ENCODE measurements at regions not wholly inside any gene's neighbourhood (a gene's known extent, or its start where the extent isn't known, plus 50 kb on each side); places are given as distances from the start of the nearest gene placed in this dataset.

DNA sequence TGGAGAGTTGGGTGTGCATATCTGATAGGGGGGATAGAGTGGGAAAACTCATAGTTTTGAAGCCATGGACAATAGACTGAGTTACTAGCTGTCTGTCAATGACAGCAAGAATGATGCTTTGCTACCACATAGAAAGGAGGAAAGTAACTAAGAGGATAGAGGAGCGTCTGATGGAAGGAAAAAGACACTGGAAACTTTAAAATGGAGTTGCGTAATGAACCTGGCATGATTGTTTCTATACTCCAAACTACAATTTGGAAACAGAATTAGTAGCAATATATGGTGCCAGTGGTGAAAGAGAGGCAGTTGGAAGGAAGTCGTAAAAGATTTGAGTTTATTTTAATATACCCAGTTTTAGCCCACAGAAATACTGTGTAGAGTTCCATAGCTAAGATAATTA is 163.6 kb downstream of the TUSC7 start:
- Mint-ChIP-seq H3K27ac (no peak overlapping the region), H3K27me3 (ENCODE audit: insufficient read depth) (no peaks in the 10 kb centered on the region), H3K4me1 (no peaks in the 10 kb centered on the region), H3K9me3 (peaks cover 2% of the 10 kb centered on the region), H3K4me3 (no peak overlapping the region), H3K36me3 (ENCODE audit: low read depth) (no peaks in the 10 kb centered on the region)
- H3K36me3 ChIP-seq (ENCODE audit: control insufficient read depth, insufficient read depth, low read length): no peaks in the 10 kb centered on the region
- no peaks in the 10 kb centered on the region for H3K27me3 ChIP-seq (ENCODE audit: control insufficient read depth, insufficient read depth, low read length, poor library complexity, severe bottlenecking)
- no peak for DNase-seq
- TF ChIP-seq, protein P1, sequence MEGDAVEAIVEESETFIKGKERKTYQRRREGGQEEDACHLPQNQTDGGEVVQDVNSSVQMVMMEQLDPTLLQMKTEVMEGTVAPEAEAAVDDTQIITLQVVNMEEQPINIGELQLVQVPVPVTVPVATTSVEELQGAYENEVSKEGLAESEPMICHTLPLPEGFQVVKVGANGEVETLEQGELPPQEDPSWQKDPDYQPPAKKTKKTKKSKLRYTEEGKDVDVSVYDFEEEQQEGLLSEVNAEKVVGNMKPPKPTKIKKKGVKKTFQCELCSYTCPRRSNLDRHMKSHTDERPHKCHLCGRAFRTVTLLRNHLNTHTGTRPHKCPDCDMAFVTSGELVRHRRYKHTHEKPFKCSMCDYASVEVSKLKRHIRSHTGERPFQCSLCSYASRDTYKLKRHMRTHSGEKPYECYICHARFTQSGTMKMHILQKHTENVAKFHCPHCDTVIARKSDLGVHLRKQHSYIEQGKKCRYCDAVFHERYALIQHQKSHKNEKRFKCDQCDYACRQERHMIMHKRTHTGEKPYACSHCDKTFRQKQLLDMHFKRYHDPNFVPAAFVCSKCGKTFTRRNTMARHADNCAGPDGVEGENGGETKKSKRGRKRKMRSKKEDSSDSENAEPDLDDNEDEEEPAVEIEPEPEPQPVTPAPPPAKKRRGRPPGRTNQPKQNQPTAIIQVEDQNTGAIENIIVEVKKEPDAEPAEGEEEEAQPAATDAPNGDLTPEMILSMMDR (conservative IDR thresholded peaks at IDR 0.05): no peak
- no peak overlapping the region for H3K4me3 ChIP-seq (ENCODE audit: low read length)
- 88 to 100% methylated on average over 3 of the region's 3 CpGs for WGBS, 2 experiments (ENCODE audit: insufficient coverage in 1 of 2, insufficient read length in 1 of 2)
- H3K4me1 ChIP-seq (ENCODE audit: control insufficient read depth, insufficient read depth, low read length): no peaks in the 10 kb centered on the region
- no peak overlapping the region for H3K9ac ChIP-seq (ENCODE audit: extremely low read depth, low read length, poor library complexity, severe bottlenecking)
- no peak overlapping the region for H3K27ac ChIP-seq (ENCODE audit: low read depth, low read length)
- H3K9me3 ChIP-seq (ENCODE audit: control insufficient read depth, low read length): no peaks in the 10 kb centered on the region

GRCh38 chr3:116877968-116878367 is 168.4 kb downstream of the TUSC7 start:
- no peaks in the 10 kb centered on the region for H3K36me3 ChIP-seq (ENCODE audit: control insufficient read depth, insufficient read depth, low read length)
- no peak overlapping the region for H3K27ac ChIP-seq (ENCODE audit: low read depth, low read length)
- no peak for DNase-seq
- TF ChIP-seq, protein P1 (conservative IDR thresholded peaks at IDR 0.05): no peak
- H3K27me3 Mint-ChIP-seq (ENCODE audit: insufficient read depth): no peaks in the 10 kb centered on the region
- H3K4me3 Mint-ChIP-seq: no peak overlapping the region
- WGBS, 2 experiments (ENCODE audit: insufficient coverage in 1 of 2, insufficient read length in 1 of 2): 89 to 96% methylated on average over 3 of the region's 3 CpGs
- peaks cover 17% of the 10 kb centered on the region for H3K9me3 Mint-ChIP-seq
- no peaks in the 10 kb centered on the region for H3K27me3 ChIP-seq (ENCODE audit: control insufficient read depth, insufficient read depth, low read length, poor library complexity, severe bottlenecking)
- no peak overlapping the region for H3K9ac ChIP-seq (ENCODE audit: extremely low read depth, low read length, poor library complexity, severe bottlenecking)
- no peaks in the 10 kb centered on the region for H3K4me1 ChIP-seq (ENCODE audit: control insufficient read depth, insufficient read depth, low read length)
- peaks cover 1% of the 10 kb centered on the region for H3K36me3 Mint-ChIP-seq (ENCODE audit: low read depth)
- no peak overlapping the region for H3K4me3 ChIP-seq (ENCODE audit: low read length)
- H3K27ac Mint-ChIP-seq: no peak overlapping the region
- H3K4me1 Mint-ChIP-seq: no peaks in the 10 kb centered on the region
- no peaks in the 10 kb centered on the region for H3K9me3 ChIP-seq (ENCODE audit: control insufficient read depth, low read length)

DNA sequence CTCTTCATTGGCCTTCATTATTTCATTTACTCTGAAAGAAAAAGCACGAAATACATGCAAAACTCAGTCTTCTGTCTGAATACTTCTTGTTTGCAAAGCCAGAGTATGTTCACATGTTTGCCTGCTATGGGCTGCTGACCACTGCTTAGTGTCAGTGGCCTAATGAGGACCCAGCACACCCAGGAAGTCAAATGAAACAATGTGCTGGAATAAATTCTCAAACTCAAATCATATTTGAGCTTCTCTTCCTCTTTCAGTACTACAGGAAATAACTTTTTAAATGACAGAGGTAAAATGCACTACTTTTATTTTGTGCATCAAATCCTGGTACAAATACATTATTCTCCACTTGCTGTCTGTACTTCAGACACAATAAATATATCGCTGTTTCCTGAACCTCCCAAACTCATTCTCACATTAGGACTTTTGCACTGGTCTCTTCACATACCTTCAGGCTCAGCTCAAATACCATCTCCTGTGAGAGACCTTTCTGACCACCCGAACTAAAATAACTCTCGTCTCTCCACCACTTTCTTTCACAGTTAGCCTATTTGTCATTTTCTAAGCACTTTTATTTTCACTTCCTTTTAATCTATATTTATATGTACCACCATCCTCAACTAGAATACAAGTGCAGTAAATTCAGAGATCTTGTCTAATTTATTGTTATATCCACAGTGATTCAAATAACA is 176.8 kb downstream of the TUSC7 start:
- no peak overlapping the region for H3K27ac Mint-ChIP-seq
- no peaks in the 10 kb centered on the region for H3K36me3 ChIP-seq (ENCODE audit: control insufficient read depth, insufficient read depth, low read length)
- DNase-seq: no peak
- H3K27me3 Mint-ChIP-seq (ENCODE audit: insufficient read depth): no peaks in the 10 kb centered on the region
- H3K4me1 ChIP-seq (ENCODE audit: control insufficient read depth, insufficient read depth, low read length): no peaks in the 10 kb centered on the region
- H3K9me3 ChIP-seq (ENCODE audit: control insufficient read depth, low read length): no peaks in the 10 kb centered on the region
- no peak overlapping the region for H3K9ac ChIP-seq (ENCODE audit: extremely low read depth, low read length, poor library complexity, severe bottlenecking)
- no peak overlapping the region for H3K4me3 ChIP-seq (ENCODE audit: low read length)
- TF ChIP-seq, protein P1 (conservative IDR thresholded peaks at IDR 0.05): no peak
- 67 to 75% methylated on average over 4 of the region's 4 CpGs for WGBS, 2 experiments (ENCODE audit: insufficient coverage in 1 of 2, insufficient read length in 1 of 2)
- no peak overlapping the region for H3K27ac ChIP-seq (ENCODE audit: low read depth, low read length)
- H3K4me1 Mint-ChIP-seq: no peaks in the 10 kb centered on the region
- H3K4me3 Mint-ChIP-seq: no peak overlapping the region
- no peaks in the 10 kb centered on the region for H3K9me3 Mint-ChIP-seq
- no peaks in the 10 kb centered on the region for H3K36me3 Mint-ChIP-seq (ENCODE audit: low read depth)
- no peaks in the 10 kb centered on the region for H3K27me3 ChIP-seq (ENCODE audit: control insufficient read depth, insufficient read depth, low read length, poor library complexity, severe bottlenecking)

Measured in endodermal cell (in vitro differentiated cells).